ENCODE measurements at regions not wholly inside any gene's neighbourhood (a gene's known extent, or its start where the extent isn't known, plus 50 kb on each side); places are given as distances from the start of the nearest gene placed in this dataset.

GRCh38 chr15:93523481-93523880 lies 434.5 kb upstream of the RGMA start:
- TF ChIP-seq CTCF (conservative IDR thresholded peaks at IDR 0.05) (no peak), ZFX (IDR thresholded peaks at IDR 0.05) (no peak)

GRCh38 chr15:93520206-93520605 lies 431.2 kb upstream of the RGMA start:
- H3K27ac ChIP-seq: no peak overlapping the region
- TF ChIP-seq ZFX (IDR thresholded peaks at IDR 0.05) (no peak), CTCF (conservative IDR thresholded peaks at IDR 0.05) (no peak)

More at GRCh38 chr15:93523481-93523880, 434.5 kb upstream of the RGMA start:
- no peak overlapping the region for H3K27ac ChIP-seq

GRCh38 chr15:93519599-93519998 lies 430.6 kb upstream of the RGMA start:
- no peak overlapping the region for H3K27ac ChIP-seq
- TF ChIP-seq ZFX (IDR thresholded peaks at IDR 0.05) (no peak), CTCF (conservative IDR thresholded peaks at IDR 0.05) (no peak)

- TF ChIP-seq ZFX (IDR thresholded peaks at IDR 0.05): no peak
- TF ChIP-seq CTCF (conservative IDR thresholded peaks at IDR 0.05): no peak
- H3K27ac ChIP-seq: no peak overlapping the region
These were observed 428.2 kb upstream of the RGMA start for GRCh38 chr15:93517176-93517575.

GRCh38 chr15:93515256-93516051 lies 426.4 kb upstream of the RGMA start:
- TF ChIP-seq CTCF (conservative IDR thresholded peaks at IDR 0.05) (no peak), ZFX (IDR thresholded peaks at IDR 0.05) (no peak)
- H3K27ac ChIP-seq: no peak overlapping the region

- no peak overlapping the region for H3K27ac ChIP-seq
- TF ChIP-seq ZFX (IDR thresholded peaks at IDR 0.05) (no peak), CTCF (conservative IDR thresholded peaks at IDR 0.05) (no peak)
These were observed 417.6 kb upstream of the RGMA start for GRCh38 chr15:93506646-93507045.

- TF ChIP-seq CTCF (conservative IDR thresholded peaks at IDR 0.05) (no peak), ZFX (IDR thresholded peaks at IDR 0.05) (no peak)
These were observed 416.5 kb upstream of the RGMA start for GRCh38 chr15:93505506-93505905.

More at GRCh38 chr15:93505506-93505905, 416.5 kb upstream of the RGMA start:
- H3K27ac ChIP-seq: no peak overlapping the region

Measured in C4-2B (cell line).